Activated gamma-delta T cell (primary cell): ENCODE measurements at regions not wholly inside any gene's neighbourhood (a gene's known extent, or its start where the extent isn't known, plus 50 kb on each side); places are given as distances from the start of the nearest gene placed in this dataset.

ENCODE experiments used
- DNase-seq: peaks from one replicate; lab custom pipeline; 2025; lab: John Stamatoyannopoulos, UW

- no peak for DNase-seq
These were observed 198.4 kb downstream of the CMPK2 start for GRCh38 chr2:6667326-6667725.

DNA sequence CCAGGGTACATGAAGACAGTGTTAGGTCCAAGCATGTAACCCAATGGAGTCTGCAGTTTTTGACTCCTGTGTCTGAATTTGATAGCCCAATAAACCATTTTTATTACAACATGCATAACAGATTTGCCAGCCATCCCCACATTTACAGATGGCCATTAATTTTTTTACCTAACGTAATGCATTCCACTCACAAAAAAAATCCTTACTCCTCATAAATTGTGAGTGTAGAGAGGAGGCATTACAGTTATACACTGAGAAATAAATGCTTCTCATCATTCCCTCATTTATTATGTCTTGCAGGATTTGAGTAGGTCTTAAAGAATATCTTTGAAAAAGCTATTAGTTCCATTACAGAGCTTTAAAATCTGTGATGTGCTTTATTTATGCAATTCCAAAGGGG, 193.8 kb downstream of the CMPK2 start:
- DNase-seq = no peak

GRCh38 chr2:6674381-6674780, 191.3 kb downstream of the CMPK2 start:
- DNase-seq = no peak

DNA sequence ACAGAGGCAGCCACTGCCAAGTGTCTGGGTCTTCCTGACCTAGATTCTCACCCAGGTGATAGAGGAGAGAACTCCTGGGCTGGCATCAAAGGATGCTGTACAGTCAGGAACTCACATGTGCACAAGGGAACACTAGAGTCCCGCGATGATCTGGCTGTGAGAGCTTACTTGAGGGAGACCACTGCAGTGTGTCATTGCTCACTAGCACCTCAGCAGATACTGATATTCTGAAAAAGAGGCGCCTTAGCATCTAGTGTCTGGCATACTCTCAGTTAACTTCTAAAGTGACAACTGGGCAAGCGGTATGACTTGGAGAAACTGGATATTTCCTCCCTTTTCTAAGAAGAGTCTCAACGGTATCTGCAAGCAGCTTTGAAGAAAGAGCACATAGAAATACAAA, 189.9 kb downstream of the CMPK2 start:
- no peak for DNase-seq

DNA sequence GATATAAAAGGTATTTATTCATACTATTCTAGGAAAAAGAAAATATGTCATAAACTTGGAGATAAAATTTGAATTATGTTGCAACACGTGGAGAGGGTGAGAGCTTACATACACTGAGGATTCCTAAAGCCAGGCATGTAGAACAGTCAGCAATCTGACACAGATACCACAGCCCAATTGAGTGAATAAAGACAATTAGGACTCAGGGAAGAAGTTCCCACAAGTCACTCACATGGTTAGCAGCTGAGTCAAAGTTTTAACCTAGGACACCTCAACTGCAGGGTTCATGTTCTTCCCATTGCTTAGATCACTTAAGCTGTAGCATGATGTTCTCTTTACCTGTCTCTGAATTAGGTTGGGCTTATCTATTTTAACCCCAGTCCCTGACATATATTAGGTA, 189.5 kb downstream of the CMPK2 start:
- no peak for DNase-seq

GRCh38 chr2:6676776-6677175, 188.9 kb downstream of the CMPK2 start:
- DNase-seq = no peak

DNA sequence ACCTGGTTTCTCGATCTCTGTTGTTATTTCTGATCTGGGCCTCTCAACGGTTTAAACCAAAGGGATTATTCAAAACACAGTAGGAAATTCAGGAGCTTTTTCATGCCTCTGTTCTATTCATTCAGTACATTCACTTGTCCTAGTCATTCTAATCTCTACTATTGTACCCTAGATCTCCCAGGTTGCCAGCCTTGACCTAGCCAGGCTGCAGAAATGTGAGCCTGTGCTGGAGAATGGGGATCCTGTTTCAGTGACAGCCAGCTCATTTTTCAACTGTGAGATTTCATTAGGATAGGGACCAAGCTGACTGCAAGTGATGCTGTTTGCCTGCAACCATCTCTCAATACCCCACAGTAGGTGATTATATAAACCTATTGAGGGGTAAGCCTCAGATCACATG, 186.2 kb downstream of the CMPK2 start:
- no peak for DNase-seq

- no peak for DNase-seq
These were observed 182.2 kb downstream of the CMPK2 start for GRCh38 chr2:6683516-6683915.

GRCh38 chr2:6685447-6685846, 180.3 kb downstream of the CMPK2 start:
- no peak for DNase-seq

DNA sequence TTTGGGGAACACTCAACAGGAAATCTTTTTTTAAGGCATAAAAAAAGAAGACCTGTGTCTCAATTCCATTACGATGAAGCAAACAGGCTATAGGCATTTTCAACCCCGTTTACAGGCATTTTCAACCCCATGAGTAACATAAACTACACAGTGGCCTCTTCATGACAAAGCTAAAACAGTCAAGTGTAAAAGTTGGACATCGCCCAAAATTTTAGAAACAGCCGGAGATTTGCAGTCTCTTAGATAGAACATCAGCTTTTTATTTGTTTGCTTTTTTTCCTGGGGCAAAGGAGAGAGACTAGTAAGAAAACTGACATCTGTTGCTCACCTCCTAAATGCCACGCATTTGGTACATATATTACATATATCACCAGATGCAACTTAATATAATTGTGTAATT, 173.7 kb downstream of the CMPK2 start:
- DNase-seq = no peak

DNA sequence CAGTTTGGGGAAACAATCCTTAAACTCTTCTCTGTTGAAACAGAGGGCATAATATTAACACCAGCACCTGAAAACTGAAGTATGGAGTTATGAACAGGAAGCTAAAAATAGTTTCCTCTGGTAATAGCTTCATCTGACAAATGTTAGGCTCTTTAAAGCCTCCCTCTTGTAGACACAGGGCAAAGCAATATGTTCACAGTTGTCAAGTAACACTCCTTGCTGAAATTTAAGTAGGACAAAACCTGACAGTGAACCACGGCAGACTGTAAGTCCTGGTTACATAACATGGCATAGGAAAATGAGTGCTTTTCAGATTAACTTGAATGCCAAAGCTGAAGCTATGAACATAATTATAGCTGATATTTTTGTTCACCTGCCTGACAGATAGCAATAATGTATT, 172.9 kb downstream of the CMPK2 start:
- no peak for DNase-seq

GRCh38 chr2:6694555-6694954, 171.2 kb downstream of the CMPK2 start:
- no peak for DNase-seq

DNA sequence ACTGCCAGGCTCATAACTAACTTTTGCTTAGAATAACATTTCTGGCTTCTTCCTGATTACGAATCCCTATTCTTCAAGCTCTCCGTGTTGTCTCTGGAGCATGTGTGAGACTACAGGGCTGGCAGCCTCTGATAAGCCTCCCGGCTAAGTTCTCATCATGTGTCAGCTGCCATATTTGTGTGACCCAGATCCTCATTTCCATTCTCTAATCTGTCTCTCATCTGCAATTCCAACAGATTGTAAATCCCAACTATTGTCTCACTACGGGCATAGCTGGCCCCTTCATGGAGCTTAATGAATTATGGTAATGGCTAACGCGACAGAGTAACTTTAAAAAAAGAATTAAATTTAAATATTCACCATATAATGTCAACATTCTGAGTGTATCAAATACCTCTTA, 165.4 kb downstream of the CMPK2 start:
- no peak for DNase-seq

DNA sequence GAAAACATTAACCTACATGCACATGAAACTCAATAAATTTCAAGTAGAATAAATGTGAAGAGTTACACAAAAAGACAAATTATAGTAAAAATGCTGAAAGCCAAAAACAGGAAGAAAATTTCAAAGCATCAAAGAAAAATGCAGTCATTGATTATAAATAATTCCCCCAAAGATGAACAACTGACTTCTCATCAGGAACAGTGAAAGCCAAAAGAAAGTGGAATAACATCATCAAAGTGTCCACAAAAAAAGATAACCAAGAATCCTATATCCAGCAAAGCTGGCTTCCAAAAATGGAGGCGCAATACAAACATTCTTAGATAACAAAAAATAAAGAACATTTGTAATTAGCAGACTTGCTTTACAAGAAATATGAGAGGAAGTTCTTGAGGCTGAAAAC, 161.6 kb downstream of the CMPK2 start:
- no peak for DNase-seq

- DNase-seq = no peak
These were observed 144.3 kb downstream of the CMPK2 start for GRCh38 chr2:6721395-6721794.

DNA sequence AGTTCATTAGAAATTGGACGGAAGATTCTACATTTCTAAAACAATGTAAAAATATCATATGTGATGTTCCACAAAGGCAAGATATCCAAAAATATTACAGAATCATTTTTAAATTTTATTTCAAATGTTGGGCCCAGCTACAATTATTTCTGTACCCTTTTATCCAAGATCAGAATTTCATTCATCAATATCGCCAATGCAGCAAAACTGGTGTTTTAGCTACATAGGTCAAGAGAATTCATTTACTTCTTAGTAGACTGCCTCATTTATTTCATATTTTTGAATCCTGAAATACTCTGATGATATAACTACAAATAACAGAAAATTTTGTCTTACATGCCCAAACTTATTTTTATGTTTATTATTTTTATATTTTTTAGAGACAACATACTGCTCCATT, 143.1 kb downstream of the CMPK2 start:
- no peak for DNase-seq

- no peak for DNase-seq
These were observed 141.7 kb downstream of the CMPK2 start for GRCh38 chr2:6723865-6724604.

GRCh38 chr2:6724605-6725140, 141.0 kb downstream of the CMPK2 start:
- DNase-seq = no peak

- no peak for DNase-seq
These were observed 137.6 kb downstream of the CMPK2 start for GRCh38 chr2:6728156-6728555.

- DNase-seq = no peak
These were observed 135.7 kb downstream of the CMPK2 start for GRCh38 chr2:6730003-6730402.

DNA sequence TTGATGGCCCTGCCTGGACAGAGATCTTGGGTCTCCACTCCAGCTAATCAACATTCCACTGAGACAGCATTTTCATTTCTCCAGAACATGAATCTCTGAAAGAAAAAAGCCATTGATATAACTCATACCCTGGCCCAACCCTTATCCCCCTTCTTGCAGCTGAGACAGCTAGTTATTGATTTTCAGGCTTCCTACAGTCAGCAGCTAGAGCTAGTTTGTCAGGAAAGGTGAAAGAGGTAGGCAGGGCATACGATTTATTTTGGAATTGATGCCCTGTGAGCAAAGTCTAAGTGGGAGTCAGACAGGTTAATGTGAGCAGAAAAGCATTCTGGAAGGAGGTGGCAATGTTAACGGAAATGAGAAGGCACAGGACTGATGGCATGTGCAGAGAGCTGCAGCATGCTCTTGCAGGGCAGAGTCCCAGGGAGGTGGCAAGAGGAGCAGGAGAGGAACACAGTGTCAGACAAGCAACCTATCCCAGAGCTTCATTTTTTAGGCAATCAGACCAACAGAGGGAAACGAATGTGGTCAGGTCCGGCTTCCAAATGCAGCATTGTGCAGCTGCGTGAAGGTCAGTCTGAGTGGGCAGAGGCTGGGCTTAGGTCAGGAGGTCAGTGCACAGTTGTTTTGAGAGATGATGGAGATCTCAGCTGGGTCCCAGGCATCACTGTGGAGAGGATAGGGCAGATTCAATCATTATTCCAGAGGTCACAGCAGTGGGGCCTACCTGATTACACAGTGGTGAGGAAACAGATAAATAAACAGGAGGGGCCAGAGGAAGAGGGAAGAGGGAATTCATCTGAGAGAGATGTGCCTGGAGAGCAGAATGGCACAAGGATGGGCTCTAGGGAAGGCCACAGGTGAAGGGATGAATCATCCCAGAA, 134.8 kb downstream of the CMPK2 start:
- no peak for DNase-seq

- no peak for DNase-seq
These were observed 126.2 kb downstream of the CMPK2 start for GRCh38 chr2:6739547-6739946.

DNA sequence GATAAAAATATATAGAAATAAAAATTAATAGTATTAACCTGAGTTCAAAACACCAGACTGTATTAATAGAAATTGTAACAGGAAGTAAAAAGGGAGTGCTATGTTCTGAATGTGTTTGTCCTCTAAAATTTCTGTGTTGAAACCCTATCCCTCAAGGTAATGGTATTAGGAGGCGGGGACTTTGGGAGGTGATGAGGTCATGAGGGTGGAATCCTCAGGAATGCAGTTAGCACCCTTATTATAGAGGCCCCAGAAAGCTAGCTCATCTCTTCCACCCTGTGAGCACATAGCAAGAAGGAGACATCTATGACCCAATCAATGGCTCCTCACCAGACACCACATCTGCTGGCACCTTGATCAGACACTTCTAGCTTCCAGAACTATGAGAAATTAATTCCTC, 124.5 kb downstream of the CMPK2 start:
- no peak for DNase-seq
